Spleen (tissue), 11 donors: ENCODE measurements at regions not wholly inside any gene's neighbourhood (a gene's known extent, or its start where the extent isn't known, plus 50 kb on each side); places are given as distances from the start of the nearest gene placed in this dataset.
"Not testable (repeated sequence)": the region's sequence is repeated elsewhere in the genome, so short reads cannot be mapped to it uniquely, and the experiment has no call there.

ENCODE experiments used
- DNase-seq: peaks from one replicate; pipeline ENCODE4 v3.0.0-alpha.2; 2020
- H3K27ac ChIP-seq, 8 donors: fragments of 200-600 bp; sonication (generic) in 7 of 8; 1 replicate in 4 of 8; 2 replicates in 4 of 8; pipeline versions ENCODE4 v1.5.0 to v1.8.0; 2016 to 2021; ENCODE audit warnings: inconsistent platforms in 4 of 8, mild to moderate bottlenecking in 4 of 8, moderate library complexity in 1 of 8
- H3K27me3 ChIP-seq, 7 donors: fragments of 200-600 bp; sonication (generic) in 6 of 7; replicated peaks in 1 of 7; 1 replicate in 4 of 7; 2 replicates in 3 of 7; pipeline versions ENCODE4 v1.5.0 to v1.8.0; 2016 to 2021; ENCODE audit warnings: inconsistent platforms in 3 of 7, mild to moderate bottlenecking in 1 of 7
- H3K36me3 ChIP-seq, 6 donors: fragments of 200-600 bp; sonication (generic) in 5 of 6; 1 replicate in 4 of 6; 2 replicates in 2 of 6; pipeline versions ENCODE4 v1.5.0 to v1.8.0; 2016 to 2021; ENCODE audit warnings: inconsistent platforms in 2 of 6
- H3K4me1 ChIP-seq, 6 donors: fragments of 200-600 bp; sonication (generic) in 5 of 6; 1 replicate in 3 of 6; 2 replicates in 3 of 6; pipeline versions ENCODE4 v1.5.0 to v1.8.0; 2016 to 2021; ENCODE audit warnings: inconsistent platforms in 3 of 6
- H3K4me3 ChIP-seq, 8 donors: fragments of 200-600 bp; sonication (generic) in 7 of 8; 1 replicate in 4 of 8; 2 replicates in 4 of 8; pipeline versions ENCODE4 v1.5.0 to v1.8.0; 2016 to 2021; ENCODE audit warnings: inconsistent platforms in 4 of 8, mild to moderate bottlenecking in 4 of 8, moderate library complexity in 2 of 8
- H3K9me3 ChIP-seq, 8 donors: fragments of 200-600 bp; sonication (generic) in 7 of 8; 1 replicate in 4 of 8; 2 replicates in 4 of 8; pipeline versions ENCODE4 v1.5.0 to v1.8.0; 2016 to 2021; ENCODE audit warnings: inconsistent platforms in 4 of 8
- POLR2A ChIP-seq, 3 donors: fragments of 450-650 bp; IDR thresholded peaks; one replicate each; pipeline ENCODE4 v1.5.1; 2017; ENCODE audit warnings: antibody characterized with exemption in 3 of 3, mild to moderate bottlenecking in 1 of 3
- POLR2AphosphoS5 ChIP-seq, 3 donors: sonication (generic); formaldehyde crosslinking; IDR thresholded peaks; one replicate each; pipeline ENCODE4 v1.5.1; 2017; ENCODE audit warnings: antibody characterized with exemption in 3 of 3
- WGBS, 5 donors: extraction: QIAGEN DNeasy Blood & Tissue Kit in 3 of 5; methylation state at CpG; one replicate each; pipeline versions ENCODE4 v1.1.5 to v1.1.7; 2013 to 2018; 5-methylcytosine and 5-hydroxymethylcytosine counted together
- intact Hi-C: fragments of 100-400 bp; cut with DNase I; formaldehyde crosslinking; loops from one replicate; pipeline ENCODE4 v1.15.0; 2023; ENCODE audit warnings: low total_unique reads
- TF ChIP-seq, protein P1 (sequence below), 11 experiments: fragments of 200-600 bp in 7 of 11; fragments of 450-650 bp in 4 of 11; sonication (generic) in 4 of 11; IDR thresholded peaks in 8 of 11; conservative IDR thresholded peaks in 3 of 11; 1 replicate in 7 of 11; 2 replicates in 4 of 11; pipeline versions ENCODE4 v1.4.0 to v1.8.0; 2016 to 2021; ENCODE audit warnings: antibody characterized with exemption in 11 of 11, inconsistent platforms in 4 of 11, mild to moderate bottlenecking in 1 of 11
- donor health status: healthy with polysubstance abuse.
- donor health status: DM: no; HTN: no; CAD: no; lungs with moderate emphysema.
- donor health status: DM: no; HTN: no; CAD: no.
- donor health status: Bipolar disorder and iron deficiency.
- donor health status: healthy.
- donor health status: DM: no; HTN: no; CAD: no.
- donor health status: DM: yes; HTN: yes; CAD: no.

DNA sequence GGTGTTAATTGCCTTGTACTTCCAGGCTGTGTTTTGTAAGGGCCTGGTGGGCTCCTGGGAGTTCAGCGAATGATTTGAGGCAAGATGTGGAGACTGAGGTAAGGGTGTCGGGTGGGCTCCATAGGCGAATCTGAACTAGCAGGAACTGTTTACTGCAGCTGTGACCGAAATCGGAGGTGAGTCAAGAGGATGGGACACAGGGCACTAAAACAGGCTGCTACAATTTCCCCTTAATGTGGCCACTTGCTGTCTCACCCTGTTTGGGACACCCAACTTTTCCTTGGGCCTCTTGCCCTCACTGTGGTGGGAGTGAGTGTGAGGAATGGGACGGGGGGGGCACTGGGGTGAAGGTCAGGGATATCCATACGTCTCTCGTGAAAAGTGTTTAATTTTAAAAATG, 53.9 kb upstream of the MCUR1 start:
- DNase-seq = no peak
- H3K9me3 ChIP-seq = no peaks in the 10 kb centered on the region
- H3K4me1 ChIP-seq = peaks cover 0 to 10% (median 1%) of the 10 kb centered on the region in 6 donors
- intact Hi-C loops = no loop called here
- H3K4me3 ChIP-seq = no peak overlapping the region
- 87 to 91% (median 89%) methylated on average over 8 of the region's 8 CpGs for WGBS, 5 donors
- H3K27me3 ChIP-seq = peaks cover 0 to 11% (median 0%) of the 10 kb centered on the region in 7 donors
- no peaks in the 10 kb centered on the region for H3K36me3 ChIP-seq
- H3K27ac ChIP-seq = no peak overlapping the region
- no peak for TF ChIP-seq POLR2AphosphoS5 (IDR thresholded peaks at IDR 0.05)
- TF ChIP-seq, protein P1, sequence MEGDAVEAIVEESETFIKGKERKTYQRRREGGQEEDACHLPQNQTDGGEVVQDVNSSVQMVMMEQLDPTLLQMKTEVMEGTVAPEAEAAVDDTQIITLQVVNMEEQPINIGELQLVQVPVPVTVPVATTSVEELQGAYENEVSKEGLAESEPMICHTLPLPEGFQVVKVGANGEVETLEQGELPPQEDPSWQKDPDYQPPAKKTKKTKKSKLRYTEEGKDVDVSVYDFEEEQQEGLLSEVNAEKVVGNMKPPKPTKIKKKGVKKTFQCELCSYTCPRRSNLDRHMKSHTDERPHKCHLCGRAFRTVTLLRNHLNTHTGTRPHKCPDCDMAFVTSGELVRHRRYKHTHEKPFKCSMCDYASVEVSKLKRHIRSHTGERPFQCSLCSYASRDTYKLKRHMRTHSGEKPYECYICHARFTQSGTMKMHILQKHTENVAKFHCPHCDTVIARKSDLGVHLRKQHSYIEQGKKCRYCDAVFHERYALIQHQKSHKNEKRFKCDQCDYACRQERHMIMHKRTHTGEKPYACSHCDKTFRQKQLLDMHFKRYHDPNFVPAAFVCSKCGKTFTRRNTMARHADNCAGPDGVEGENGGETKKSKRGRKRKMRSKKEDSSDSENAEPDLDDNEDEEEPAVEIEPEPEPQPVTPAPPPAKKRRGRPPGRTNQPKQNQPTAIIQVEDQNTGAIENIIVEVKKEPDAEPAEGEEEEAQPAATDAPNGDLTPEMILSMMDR (IDR thresholded peaks at IDR 0.05 in 8 of 11, conservative IDR thresholded peaks at IDR 0.05 in 3 of 11) = no peak
- TF ChIP-seq POLR2A (IDR thresholded peaks at IDR 0.05) = no peak

DNA sequence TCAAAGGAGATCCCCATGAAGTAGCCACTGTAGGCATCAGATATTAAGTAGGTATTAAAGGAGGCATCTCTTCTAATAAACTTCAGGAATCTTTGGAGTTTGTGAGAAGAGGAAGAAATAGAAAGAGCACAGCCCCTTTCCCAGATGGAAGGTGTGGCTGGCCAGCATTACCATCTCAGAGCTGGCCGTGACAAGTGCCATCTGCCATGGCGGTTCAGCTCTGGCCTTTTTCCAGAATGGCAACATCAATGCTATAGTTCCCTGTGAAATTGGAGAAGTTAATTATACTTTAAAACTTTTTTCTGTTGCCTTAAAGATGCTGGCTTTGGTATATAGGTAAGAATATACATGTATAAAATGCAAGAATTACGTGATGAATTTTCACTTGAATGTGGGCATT, 51.9 kb upstream of the MCUR1 start:
- intact Hi-C loops = no loop called here
- peaks cover 0 to 16% (median 0%) of the 10 kb centered on the region in 7 donors for H3K27me3 ChIP-seq
- H3K4me3 ChIP-seq = no peak overlapping the region
- H3K9me3 ChIP-seq = no peaks in the 10 kb centered on the region
- WGBS, 5 donors = 85 to 94% (median 90%) methylated on average over 3 of the region's 3 CpGs
- no peaks in the 10 kb centered on the region for H3K4me1 ChIP-seq
- DNase-seq = no peak
- H3K27ac ChIP-seq = no peak overlapping the region
- TF ChIP-seq POLR2A (IDR thresholded peaks at IDR 0.05) = no peak
- no peak for TF ChIP-seq POLR2AphosphoS5 (IDR thresholded peaks at IDR 0.05)
- TF ChIP-seq, protein P1 (IDR thresholded peaks at IDR 0.05 in 8 of 11, conservative IDR thresholded peaks at IDR 0.05 in 3 of 11) = no peak
- no peaks in the 10 kb centered on the region for H3K36me3 ChIP-seq

DNA sequence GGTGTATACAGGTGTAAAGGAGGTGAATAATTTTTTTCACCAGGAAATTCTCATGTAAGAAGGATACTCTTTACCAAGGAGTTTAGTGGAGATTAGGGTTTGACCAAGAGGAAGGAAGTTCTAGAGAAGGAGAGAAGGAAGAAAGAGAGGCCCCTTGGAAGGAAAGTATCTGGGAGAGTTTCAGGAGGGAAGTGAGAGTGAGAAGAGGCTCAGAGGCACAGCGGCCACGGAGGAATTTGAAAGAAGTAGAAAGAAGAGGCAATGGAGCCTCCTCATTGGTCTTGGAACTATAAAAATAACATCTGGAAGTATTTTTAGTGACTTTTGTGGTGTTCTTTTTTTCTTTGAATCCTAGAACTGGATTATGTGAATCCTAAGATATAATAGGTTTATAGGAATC, 50.8 kb upstream of the MCUR1 start:
- Histone ChIP-seq H3K4me1 (peaks cover 0 to 3% (median under 1%) of the 10 kb centered on the region in 6 donors), H3K9me3 (peaks cover 0 to 9% (median 0%) of the 10 kb centered on the region in 8 donors), H3K27me3 (peaks cover 0 to 28% (median 8%) of the 10 kb centered on the region in 7 donors), H3K27ac (no peak overlapping the region), H3K4me3 (no peak overlapping the region), H3K36me3 (no peaks in the 10 kb centered on the region)
- intact Hi-C loops = no loop called here
- WGBS, 5 donors = 30 to 45% (median 37%) methylated on average over 2 of the region's 2 CpGs
- no peak for DNase-seq
- TF ChIP-seq POLR2A (IDR thresholded peaks at IDR 0.05) = no peak
- TF ChIP-seq, protein P1 (IDR thresholded peaks at IDR 0.05 in 8 of 11, conservative IDR thresholded peaks at IDR 0.05 in 3 of 11) = no peak
- no peak for TF ChIP-seq POLR2AphosphoS5 (IDR thresholded peaks at IDR 0.05)

DNA sequence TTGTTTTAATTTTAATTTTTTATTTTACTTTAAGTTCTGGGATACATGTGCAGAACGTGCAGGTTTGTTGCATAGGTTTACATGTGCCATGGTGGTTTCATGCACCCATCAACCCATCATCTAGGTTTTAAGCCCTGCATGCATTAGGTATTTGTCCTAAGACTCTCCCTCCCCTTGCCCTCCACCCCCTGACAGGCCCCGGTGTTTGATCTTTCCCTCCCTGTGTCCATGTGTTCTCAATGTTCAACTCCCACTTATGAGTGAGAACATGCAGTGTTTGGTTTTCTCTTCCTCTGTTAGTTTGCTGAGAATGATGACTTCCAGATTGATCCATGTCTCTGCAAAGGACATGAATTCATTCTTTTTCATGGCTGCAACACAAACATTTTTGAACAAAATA, 50.3 kb upstream of the MCUR1 start:
- H3K4me1 ChIP-seq, H3K27ac ChIP-seq, H3K36me3 ChIP-seq, intact Hi-C loops, H3K4me3 ChIP-seq, DNase-seq: not testable (repeated sequence)
- Histone ChIP-seq H3K9me3 (peaks cover 0 to 11% (median 0%) of the 10 kb centered on the region in 8 donors), H3K27me3 (peaks cover 0 to 33% (median 12%) of the 10 kb centered on the region in 7 donors)
- WGBS, 5 donors = 69 to 84% (median 73%) methylated on average over 2 of the region's 2 CpGs
